ENCODE measurements at regions not wholly inside any gene's neighbourhood (a gene's known extent, or its start where the extent isn't known, plus 50 kb on each side); places are given as distances from the start of the nearest gene placed in this dataset.

GRCh38 chr7:46369933-46370654, 449.0 kb upstream of the IGFBP3 start:
- DNase-seq (ENCODE audit: low spot score): peak; percentile 48
- no peak overlapping the region for H3K27ac ChIP-seq
- ChIA-PET POLR2A (ENCODE audit: low non-redundant PET) (no interaction called here), CTCF (interaction anchor here (0.5 kb wide), 1 partner anchor 80 kb away, joined by 3 read pairs; no protein-coding TSS in a partner anchor)
- TF ChIP-seq CTCF (conservative IDR thresholded peaks at IDR 0.05; ENCODE audit: low read depth): no peak

DNA sequence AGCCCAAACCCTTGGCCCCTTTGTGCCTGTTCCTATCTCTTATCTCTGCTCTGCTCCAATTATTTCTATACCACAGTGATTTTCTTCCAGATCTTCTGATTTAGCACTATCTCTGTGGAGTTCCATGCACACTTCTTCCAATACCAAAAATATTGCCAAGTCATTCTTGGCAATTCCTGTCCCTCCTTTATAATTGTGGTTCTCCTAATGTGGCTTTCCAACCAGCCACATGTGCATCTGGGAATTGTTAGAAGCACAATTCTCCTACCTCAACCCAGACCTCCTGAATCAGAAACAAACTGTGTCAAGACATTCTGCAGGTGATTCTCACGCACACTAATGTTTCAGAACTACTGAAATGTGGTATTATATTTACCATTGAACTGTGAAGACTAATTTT, 447.8 kb upstream of the IGFBP3 start:
- DNase-seq (ENCODE audit: low spot score): no peak
- no peak overlapping the region for H3K27ac ChIP-seq
- no peak for TF ChIP-seq CTCF (conservative IDR thresholded peaks at IDR 0.05; ENCODE audit: low read depth)
- CTCF ChIA-PET: no interaction called here
- POLR2A ChIA-PET (ENCODE audit: low non-redundant PET): no interaction called here

- no peak for TF ChIP-seq CTCF (conservative IDR thresholded peaks at IDR 0.05; ENCODE audit: low read depth)
- ChIA-PET POLR2A (ENCODE audit: low non-redundant PET) (no interaction called here), CTCF (interaction anchor here (0.6 to 0.7 kb wide), 3 partner anchors 8 to 295 kb away, joined by 4 to 6 read pairs (median 4); no protein-coding TSS in a partner anchor)
- no peak for DNase-seq (ENCODE audit: low spot score)
- no peak overlapping the region for H3K27ac ChIP-seq
These were observed 445.5 kb upstream of the IGFBP3 start for GRCh38 chr7:46366526-46366925.

- no peak overlapping the region for H3K27ac ChIP-seq
- TF ChIP-seq CTCF (conservative IDR thresholded peaks at IDR 0.05; ENCODE audit: low read depth): no peak
- CTCF ChIA-PET: interaction anchor here (1.1 kb wide), 1 partner anchor 232 kb away, joined by 9 read pairs; no protein-coding TSS in a partner anchor
- POLR2A ChIA-PET (ENCODE audit: low non-redundant PET): no interaction called here
- DNase-seq (ENCODE audit: low spot score): no peak
These were observed 442.6 kb upstream of the IGFBP3 start for GRCh38 chr7:46363688-46364087.

DNA sequence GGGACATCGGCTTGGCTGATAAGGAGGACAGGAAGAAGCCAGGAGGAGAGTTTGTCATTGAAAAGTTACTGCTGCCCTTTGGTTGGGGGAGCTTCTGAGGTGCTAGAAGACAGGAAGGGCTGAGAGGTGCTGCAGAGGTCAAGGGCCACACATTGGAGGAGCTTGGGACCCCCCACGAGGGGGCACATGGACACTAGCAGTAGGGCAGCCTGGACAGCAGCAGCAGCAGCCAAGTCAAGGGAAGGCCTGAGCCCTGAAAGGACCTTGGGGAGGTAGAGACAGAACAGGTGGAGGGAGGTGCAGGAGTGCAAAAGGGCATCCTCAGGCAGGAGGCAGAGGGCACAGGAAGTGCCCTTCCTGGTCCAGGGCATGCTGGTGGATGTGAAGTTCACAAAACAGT, 439.7 kb upstream of the IGFBP3 start:
- ChIA-PET POLR2A (ENCODE audit: low non-redundant PET) (no interaction called here), CTCF (interaction anchor here (0.6 kb wide), 1 partner anchor 221 kb away, joined by 3 read pairs; no protein-coding TSS in a partner anchor)
- H3K27ac ChIP-seq: no peak overlapping the region
- no peak for DNase-seq (ENCODE audit: low spot score)
- TF ChIP-seq CTCF (conservative IDR thresholded peaks at IDR 0.05; ENCODE audit: low read depth): no peak

DNA sequence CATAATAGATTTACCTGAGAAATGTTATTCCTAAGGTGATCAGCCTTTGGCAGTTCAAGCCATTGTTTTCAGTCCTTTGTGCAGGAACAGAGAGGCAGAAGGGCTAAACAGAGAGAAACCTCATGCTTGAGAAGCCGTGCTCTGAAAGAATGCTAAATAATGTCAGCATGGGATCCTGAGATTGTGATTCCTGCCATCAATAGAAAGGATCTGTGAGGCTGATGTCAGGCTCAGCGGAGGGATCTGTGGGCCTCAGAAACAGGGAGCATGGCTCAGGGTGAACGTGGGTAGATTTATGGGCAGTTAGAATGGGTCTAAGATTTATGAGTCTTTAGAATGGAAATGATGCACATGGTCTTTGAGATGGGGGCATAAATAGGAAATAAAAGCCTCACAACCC, 439.2 kb upstream of the IGFBP3 start:
- POLR2A ChIA-PET (ENCODE audit: low non-redundant PET): no interaction called here
- CTCF ChIA-PET: interaction anchor here (0.6 kb wide), 1 partner anchor 221 kb away, joined by 3 read pairs; no protein-coding TSS in a partner anchor
- TF ChIP-seq CTCF (conservative IDR thresholded peaks at IDR 0.05; ENCODE audit: low read depth): no peak
- no peak overlapping the region for H3K27ac ChIP-seq
- no peak for DNase-seq (ENCODE audit: low spot score)

All from RWPE1 (cell line).